ENCODE measurements at regions not wholly inside any gene's neighbourhood (a gene's known extent, or its start where the extent isn't known, plus 50 kb on each side); places are given as distances from the start of the nearest gene placed in this dataset.

GRCh38 chr2:52000151-52000855 is 968.4 kb upstream of the NRXN1 start:
- Histone ChIP-seq H3K27me3 (ENCODE audit: insufficient read depth) (no peaks in the 10 kb centered on the region), H3K9me2 (ENCODE audit: insufficient read depth) (no peaks in the 10 kb centered on the region), H3K36me3 (ENCODE audit: insufficient read depth) (no peaks in the 10 kb centered on the region), H3K4me2 (no peak overlapping the region), H3K4me3 (no peak overlapping the region), H3F3A (replicated peaks; ENCODE audit: low read depth) (no peaks in the 10 kb centered on the region), H4K20me1 (replicated peaks; ENCODE audit: insufficient read depth) (no peaks in the 10 kb centered on the region), H2AFZ (no peak overlapping the region), H3K79me2 (replicated peaks; ENCODE audit: insufficient read depth) (no peaks in the 10 kb centered on the region), H3K4me1 (ENCODE audit: insufficient read depth) (0 out of 2 replicates have a peak, but pooled peaks cover under 1% of the 10 kb centered on the region), H3K27ac (ENCODE audit: low read depth) (no peak overlapping the region)
- TF ChIP-seq JUNB (IDR thresholded peaks at IDR 0.05; ENCODE audit: unreplicated experiment) (no peak), EZH2phosphoT487 (IDR thresholded peaks at IDR 0.05; ENCODE audit: unreplicated experiment) (no peak), STAT1 (IDR thresholded peaks at IDR 0.05; ENCODE audit: unreplicated experiment) (no peak), ZNF114 (CRISPR knock-in tag; IDR thresholded peaks at IDR 0.05) (no peak), EZH2 (IDR thresholded peaks at IDR 0.05; ENCODE audit: low read depth, unreplicated experiment) (no peak)
- TF ChIP-seq, protein P1, sequence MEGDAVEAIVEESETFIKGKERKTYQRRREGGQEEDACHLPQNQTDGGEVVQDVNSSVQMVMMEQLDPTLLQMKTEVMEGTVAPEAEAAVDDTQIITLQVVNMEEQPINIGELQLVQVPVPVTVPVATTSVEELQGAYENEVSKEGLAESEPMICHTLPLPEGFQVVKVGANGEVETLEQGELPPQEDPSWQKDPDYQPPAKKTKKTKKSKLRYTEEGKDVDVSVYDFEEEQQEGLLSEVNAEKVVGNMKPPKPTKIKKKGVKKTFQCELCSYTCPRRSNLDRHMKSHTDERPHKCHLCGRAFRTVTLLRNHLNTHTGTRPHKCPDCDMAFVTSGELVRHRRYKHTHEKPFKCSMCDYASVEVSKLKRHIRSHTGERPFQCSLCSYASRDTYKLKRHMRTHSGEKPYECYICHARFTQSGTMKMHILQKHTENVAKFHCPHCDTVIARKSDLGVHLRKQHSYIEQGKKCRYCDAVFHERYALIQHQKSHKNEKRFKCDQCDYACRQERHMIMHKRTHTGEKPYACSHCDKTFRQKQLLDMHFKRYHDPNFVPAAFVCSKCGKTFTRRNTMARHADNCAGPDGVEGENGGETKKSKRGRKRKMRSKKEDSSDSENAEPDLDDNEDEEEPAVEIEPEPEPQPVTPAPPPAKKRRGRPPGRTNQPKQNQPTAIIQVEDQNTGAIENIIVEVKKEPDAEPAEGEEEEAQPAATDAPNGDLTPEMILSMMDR (conservative IDR thresholded peaks at IDR 0.05; ENCODE audit: low read depth in 2 of 2): no peak
- TF ChIP-seq, protein P2, sequence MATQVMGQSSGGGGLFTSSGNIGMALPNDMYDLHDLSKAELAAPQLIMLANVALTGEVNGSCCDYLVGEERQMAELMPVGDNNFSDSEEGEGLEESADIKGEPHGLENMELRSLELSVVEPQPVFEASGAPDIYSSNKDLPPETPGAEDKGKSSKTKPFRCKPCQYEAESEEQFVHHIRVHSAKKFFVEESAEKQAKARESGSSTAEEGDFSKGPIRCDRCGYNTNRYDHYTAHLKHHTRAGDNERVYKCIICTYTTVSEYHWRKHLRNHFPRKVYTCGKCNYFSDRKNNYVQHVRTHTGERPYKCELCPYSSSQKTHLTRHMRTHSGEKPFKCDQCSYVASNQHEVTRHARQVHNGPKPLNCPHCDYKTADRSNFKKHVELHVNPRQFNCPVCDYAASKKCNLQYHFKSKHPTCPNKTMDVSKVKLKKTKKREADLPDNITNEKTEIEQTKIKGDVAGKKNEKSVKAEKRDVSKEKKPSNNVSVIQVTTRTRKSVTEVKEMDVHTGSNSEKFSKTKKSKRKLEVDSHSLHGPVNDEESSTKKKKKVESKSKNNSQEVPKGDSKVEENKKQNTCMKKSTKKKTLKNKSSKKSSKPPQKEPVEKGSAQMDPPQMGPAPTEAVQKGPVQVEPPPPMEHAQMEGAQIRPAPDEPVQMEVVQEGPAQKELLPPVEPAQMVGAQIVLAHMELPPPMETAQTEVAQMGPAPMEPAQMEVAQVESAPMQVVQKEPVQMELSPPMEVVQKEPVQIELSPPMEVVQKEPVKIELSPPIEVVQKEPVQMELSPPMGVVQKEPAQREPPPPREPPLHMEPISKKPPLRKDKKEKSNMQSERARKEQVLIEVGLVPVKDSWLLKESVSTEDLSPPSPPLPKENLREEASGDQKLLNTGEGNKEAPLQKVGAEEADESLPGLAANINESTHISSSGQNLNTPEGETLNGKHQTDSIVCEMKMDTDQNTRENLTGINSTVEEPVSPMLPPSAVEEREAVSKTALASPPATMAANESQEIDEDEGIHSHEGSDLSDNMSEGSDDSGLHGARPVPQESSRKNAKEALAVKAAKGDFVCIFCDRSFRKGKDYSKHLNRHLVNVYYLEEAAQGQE (IDR thresholded peaks at IDR 0.05; ENCODE audit: unreplicated experiment): no peak
- peaks cover 5% of the 10 kb centered on the region for H3K27me3 Mint-ChIP-seq (ENCODE audit: insufficient read depth, low read depth, poor library complexity)
- no peak overlapping the region for H3K4me3 Mint-ChIP-seq
- no peak overlapping the region for H3K27ac Mint-ChIP-seq
- peaks cover 10% of the 10 kb centered on the region; the same call in 2 of the 3 replicates for H3K9me3 Mint-ChIP-seq
- no peak for DNase-seq (ENCODE audit: low spot score)
- H3K4me1 Mint-ChIP-seq: no peaks in the 10 kb centered on the region
- no peak for ATAC-seq
- H3K36me3 Mint-ChIP-seq (ENCODE audit: low read depth): peaks cover 18% of the 10 kb centered on the region; the same call in 2 of the 3 replicates

GRCh38 chr2:51998890-51999289 is 967.0 kb upstream of the NRXN1 start:
- H3K36me3 ChIP-seq (ENCODE audit: insufficient read depth): no peaks in the 10 kb centered on the region
- no peaks in the 10 kb centered on the region for H4K20me1 ChIP-seq (replicated peaks; ENCODE audit: insufficient read depth)
- H3K27ac ChIP-seq (ENCODE audit: low read depth): no peak overlapping the region
- H3K27me3 ChIP-seq (ENCODE audit: insufficient read depth): no peaks in the 10 kb centered on the region
- no peak overlapping the region for H3K4me3 ChIP-seq
- H3K27me3 Mint-ChIP-seq (ENCODE audit: insufficient read depth, low read depth, poor library complexity): peaks cover 7% of the 10 kb centered on the region
- H3F3A ChIP-seq (replicated peaks; ENCODE audit: low read depth): no peaks in the 10 kb centered on the region
- H3K36me3 Mint-ChIP-seq (ENCODE audit: low read depth): peaks cover 22% of the 10 kb centered on the region
- no peak overlapping the region for H3K27ac Mint-ChIP-seq
- H3K4me1 Mint-ChIP-seq: peaks cover 12% of the 10 kb centered on the region
- no peak overlapping the region for H2AFZ ChIP-seq
- H3K4me3 Mint-ChIP-seq: no peak overlapping the region
- peaks cover 10% of the 10 kb centered on the region for H3K4me1 ChIP-seq (ENCODE audit: insufficient read depth)
- no peaks in the 10 kb centered on the region for H3K9me2 ChIP-seq (ENCODE audit: insufficient read depth)
- H3K4me2 ChIP-seq: no peak overlapping the region
- no peaks in the 10 kb centered on the region for H3K79me2 ChIP-seq (replicated peaks; ENCODE audit: insufficient read depth)
- peaks cover 10% of the 10 kb centered on the region; the same call in 2 of the 3 replicates for H3K9me3 Mint-ChIP-seq
- DNase-seq (ENCODE audit: low spot score) (no peak), ATAC-seq (no peak)
- no peak for TF ChIP-seq EZH2 (IDR thresholded peaks at IDR 0.05; ENCODE audit: low read depth, unreplicated experiment)
- TF ChIP-seq ZNF331 (CRISPR knock-in tag; IDR thresholded peaks at IDR 0.05; ENCODE audit: low read depth): no peak
- TF ChIP-seq ZNF462 (CRISPR knock-in tag; IDR thresholded peaks at IDR 0.05): no peak
- no peak for TF ChIP-seq CREB1 (CRISPR knock-in tag; IDR thresholded peaks at IDR 0.05; ENCODE audit: low read depth)

Data from GM23338 (cell line).